ENCODE measurements at regions not wholly inside any gene's neighbourhood (a gene's known extent, or its start where the extent isn't known, plus 50 kb on each side); places are given as distances from the start of the nearest gene placed in this dataset.

DNA sequence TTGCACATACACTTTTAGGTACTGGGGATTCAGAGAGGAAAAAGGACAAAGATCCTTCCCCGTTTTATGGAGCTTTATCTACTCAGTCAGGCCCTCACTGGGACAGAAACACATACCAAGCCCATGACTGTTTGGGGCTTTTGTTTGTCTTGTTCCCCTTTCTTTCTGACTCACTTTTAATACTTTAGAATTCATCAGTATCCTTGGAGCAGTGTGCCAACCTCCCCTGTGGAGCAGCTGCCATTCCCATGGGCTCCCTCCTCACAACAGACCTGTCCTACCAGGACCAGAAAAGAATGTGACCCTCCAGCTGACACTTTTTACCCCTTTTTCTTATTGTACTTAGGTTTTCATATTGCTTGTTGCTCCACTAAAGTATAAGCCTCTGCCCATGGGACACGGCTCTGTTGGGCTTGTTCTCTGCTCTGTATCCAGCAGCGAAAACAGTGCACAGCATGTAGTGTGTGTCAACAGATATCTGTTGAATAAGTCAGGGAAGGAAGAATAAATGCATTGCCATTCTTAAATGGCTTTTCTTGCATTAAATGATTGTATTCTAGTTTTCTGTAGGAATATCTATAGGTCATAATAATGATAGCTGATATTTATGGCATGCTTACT, 431.1 kb downstream of the EFNB2 start:
- Histone ChIP-seq H4K20me1 (ENCODE audit: control insufficient read depth, insufficient read depth, low read depth, low read length) (no peaks in the 10 kb centered on the region), H3K4me3 (ENCODE audit: low read length) (no peak overlapping the region), H3K36me3 (ENCODE audit: control insufficient read depth, low read length) (no peaks in the 10 kb centered on the region), H3F3A (ENCODE audit: control insufficient read depth, insufficient read depth) (no peaks in the 10 kb centered on the region), H3K9me3 (ENCODE audit: control insufficient read depth, insufficient read depth, low read length) (no peaks in the 10 kb centered on the region), H3K27me3 (ENCODE audit: control insufficient read depth, low read length) (no peaks in the 10 kb centered on the region), H3K27ac (ENCODE audit: low read depth, low read length) (no peak overlapping the region), H3K9me2 (replicated peaks; ENCODE audit: control insufficient read depth, low read length) (no peaks in the 10 kb centered on the region), H3K79me2 (ENCODE audit: control insufficient read depth, low read length) (no peaks in the 10 kb centered on the region), H3K4me1 (ENCODE audit: control insufficient read depth, low read length) (no peaks in the 10 kb centered on the region), H3K4me2 (ENCODE audit: low read length) (no peak overlapping the region)
- TF ChIP-seq EZH2phosphoT487 (IDR thresholded peaks at IDR 0.05; ENCODE audit: borderline replicate concordance, low read length) (no peak), CTCF (IDR thresholded peaks at IDR 0.05; ENCODE audit: low read depth, low read length, poor library complexity, severe bottlenecking) (no peak)

GRCh38 chr13:106103779-106104178, 431.7 kb downstream of the EFNB2 start:
- H3K9me2 ChIP-seq (replicated peaks; ENCODE audit: control insufficient read depth, low read length): no peaks in the 10 kb centered on the region
- H3K4me1 ChIP-seq (ENCODE audit: control insufficient read depth, low read length): no peaks in the 10 kb centered on the region
- TF ChIP-seq CTCF (IDR thresholded peaks at IDR 0.05; ENCODE audit: low read depth, low read length, poor library complexity, severe bottlenecking): no peak
- TF ChIP-seq EZH2phosphoT487 (IDR thresholded peaks at IDR 0.05; ENCODE audit: borderline replicate concordance, low read length): no peak
- H3K4me2 ChIP-seq (ENCODE audit: low read length): no peak overlapping the region
- H3K27ac ChIP-seq (ENCODE audit: low read depth, low read length): no peak overlapping the region
- H3K27me3 ChIP-seq (ENCODE audit: control insufficient read depth, low read length): no peaks in the 10 kb centered on the region
- no peaks in the 10 kb centered on the region for H3K9me3 ChIP-seq (ENCODE audit: control insufficient read depth, insufficient read depth, low read length)
- no peaks in the 10 kb centered on the region for H3F3A ChIP-seq (ENCODE audit: control insufficient read depth, insufficient read depth)
- no peaks in the 10 kb centered on the region for H3K36me3 ChIP-seq (ENCODE audit: control insufficient read depth, low read length)
- no peak overlapping the region for H3K4me3 ChIP-seq (ENCODE audit: low read length)
- no peaks in the 10 kb centered on the region for H3K79me2 ChIP-seq (ENCODE audit: control insufficient read depth, low read length)
- no peaks in the 10 kb centered on the region for H4K20me1 ChIP-seq (ENCODE audit: control insufficient read depth, insufficient read depth, low read depth, low read length)

DNA sequence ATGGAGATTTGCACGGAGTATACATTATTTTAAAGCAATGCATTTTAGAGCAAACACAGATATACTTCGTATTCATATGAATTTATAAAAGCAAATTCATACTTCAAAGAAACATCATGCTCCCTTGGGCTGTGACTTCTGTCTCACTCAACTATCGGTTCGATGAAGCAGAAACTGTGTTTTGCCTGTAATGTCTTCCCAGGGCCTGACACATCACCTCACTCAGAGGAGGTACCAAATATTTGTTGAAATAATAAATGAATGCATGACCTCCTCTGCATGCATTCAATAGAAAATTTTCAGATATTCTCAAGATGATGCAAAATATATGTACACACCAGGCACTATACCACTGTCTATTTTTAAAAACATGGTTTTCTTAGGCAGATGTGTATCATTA, 432.7 kb downstream of the EFNB2 start:
- H3K4me3 ChIP-seq (ENCODE audit: low read length): no peak overlapping the region
- H3K4me1 ChIP-seq (ENCODE audit: control insufficient read depth, low read length): no peaks in the 10 kb centered on the region
- no peak overlapping the region for H3K27ac ChIP-seq (ENCODE audit: low read depth, low read length)
- no peaks in the 10 kb centered on the region for H3K9me3 ChIP-seq (ENCODE audit: control insufficient read depth, insufficient read depth, low read length)
- H3K9me2 ChIP-seq (replicated peaks; ENCODE audit: control insufficient read depth, low read length): no peaks in the 10 kb centered on the region
- no peak overlapping the region for H3K4me2 ChIP-seq (ENCODE audit: low read length)
- no peaks in the 10 kb centered on the region for H3K79me2 ChIP-seq (ENCODE audit: control insufficient read depth, low read length)
- H3F3A ChIP-seq (ENCODE audit: control insufficient read depth, insufficient read depth): no peaks in the 10 kb centered on the region
- H4K20me1 ChIP-seq (ENCODE audit: control insufficient read depth, insufficient read depth, low read depth, low read length): no peaks in the 10 kb centered on the region
- no peak for TF ChIP-seq EZH2phosphoT487 (IDR thresholded peaks at IDR 0.05; ENCODE audit: borderline replicate concordance, low read length)
- H3K36me3 ChIP-seq (ENCODE audit: control insufficient read depth, low read length): no peaks in the 10 kb centered on the region
- H3K27me3 ChIP-seq (ENCODE audit: control insufficient read depth, low read length): no peaks in the 10 kb centered on the region

DNA sequence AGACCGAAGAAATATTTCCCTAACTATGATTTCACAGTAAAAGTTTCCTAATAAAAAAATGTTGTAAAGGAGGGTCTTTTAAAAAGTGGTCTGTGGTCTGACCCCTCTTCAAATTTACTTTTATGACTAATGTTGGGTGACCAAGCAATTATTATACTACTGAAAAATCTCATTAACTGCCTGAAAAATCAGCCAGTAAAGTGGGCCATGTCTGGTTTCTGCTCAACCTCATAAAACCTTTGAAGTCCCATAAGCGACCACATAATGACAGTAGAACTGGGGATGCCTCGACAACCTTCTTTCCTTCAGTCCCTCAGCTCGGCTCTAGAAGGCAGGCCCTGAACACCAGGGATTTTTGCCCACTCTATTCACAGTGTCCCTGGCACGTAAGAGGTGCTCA, 434.3 kb downstream of the EFNB2 start:
- no peaks in the 10 kb centered on the region for H3K36me3 ChIP-seq (ENCODE audit: control insufficient read depth, low read length)
- no peak overlapping the region for H3K4me3 ChIP-seq (ENCODE audit: low read length)
- no peaks in the 10 kb centered on the region for H3K4me1 ChIP-seq (ENCODE audit: control insufficient read depth, low read length)
- no peaks in the 10 kb centered on the region for H3K9me3 ChIP-seq (ENCODE audit: control insufficient read depth, insufficient read depth, low read length)
- TF ChIP-seq EZH2phosphoT487 (IDR thresholded peaks at IDR 0.05; ENCODE audit: borderline replicate concordance, low read length): no peak
- TF ChIP-seq CTCF (IDR thresholded peaks at IDR 0.05; ENCODE audit: low read depth, low read length, poor library complexity, severe bottlenecking): no peak
- H3K4me2 ChIP-seq (ENCODE audit: low read length): no peak overlapping the region
- H3K79me2 ChIP-seq (ENCODE audit: control insufficient read depth, low read length): no peaks in the 10 kb centered on the region
- H3K27ac ChIP-seq (ENCODE audit: low read depth, low read length): no peak overlapping the region
- no peaks in the 10 kb centered on the region for H3K27me3 ChIP-seq (ENCODE audit: control insufficient read depth, low read length)
- no peaks in the 10 kb centered on the region for H3K9me2 ChIP-seq (replicated peaks; ENCODE audit: control insufficient read depth, low read length)
- H4K20me1 ChIP-seq (ENCODE audit: control insufficient read depth, insufficient read depth, low read depth, low read length): no peaks in the 10 kb centered on the region
- no peaks in the 10 kb centered on the region for H3F3A ChIP-seq (ENCODE audit: control insufficient read depth, insufficient read depth)
